ENCODE measurements at regions not wholly inside any gene's neighbourhood (a gene's known extent, or its start where the extent isn't known, plus 50 kb on each side); places are given as distances from the start of the nearest gene placed in this dataset.
A peak's percentile ranks its signal among the peaks of the same experiment; 100 is the strongest.

DNA sequence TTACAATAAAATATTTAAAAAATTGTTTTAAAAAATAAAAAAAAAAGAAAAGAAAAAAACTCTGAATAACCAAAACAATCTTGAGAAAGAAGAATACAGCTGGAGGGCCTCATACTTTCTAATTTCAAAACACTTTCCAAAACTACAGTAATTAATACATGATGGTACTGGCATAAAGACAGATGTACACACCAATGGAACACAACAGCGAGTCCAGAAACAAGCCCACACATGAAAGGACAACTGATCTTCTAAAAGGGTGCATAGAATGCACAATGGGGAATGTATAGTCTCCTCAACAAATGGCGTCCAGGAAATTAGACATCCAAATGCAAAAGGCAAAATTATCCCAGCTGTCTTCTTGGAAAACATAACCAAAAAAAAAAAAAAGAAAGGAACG, 99.6 kb downstream of the LURAP1L start:
- DNase-seq (ENCODE audit: low spot score), result no peak

DNA sequence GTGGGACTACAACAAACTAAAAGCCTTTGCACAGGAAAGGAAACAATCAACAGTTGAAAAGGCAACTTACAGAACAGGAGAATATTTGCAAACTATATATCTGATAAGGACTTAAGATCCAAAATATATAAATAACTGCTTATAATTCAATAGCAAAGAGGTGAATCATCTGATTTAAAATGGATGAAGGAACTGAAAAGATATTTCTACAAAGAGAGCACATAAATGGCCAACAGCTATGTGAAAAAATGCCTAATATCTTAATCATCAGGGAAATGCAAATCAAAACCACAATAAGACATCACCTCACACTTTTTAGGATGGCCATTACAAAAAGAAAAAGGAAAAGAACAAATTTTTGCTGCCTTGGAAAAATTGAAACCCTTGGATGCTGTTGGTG, 100.4 kb downstream of the LURAP1L start:
- no peak for DNase-seq (ENCODE audit: low spot score)

DNA sequence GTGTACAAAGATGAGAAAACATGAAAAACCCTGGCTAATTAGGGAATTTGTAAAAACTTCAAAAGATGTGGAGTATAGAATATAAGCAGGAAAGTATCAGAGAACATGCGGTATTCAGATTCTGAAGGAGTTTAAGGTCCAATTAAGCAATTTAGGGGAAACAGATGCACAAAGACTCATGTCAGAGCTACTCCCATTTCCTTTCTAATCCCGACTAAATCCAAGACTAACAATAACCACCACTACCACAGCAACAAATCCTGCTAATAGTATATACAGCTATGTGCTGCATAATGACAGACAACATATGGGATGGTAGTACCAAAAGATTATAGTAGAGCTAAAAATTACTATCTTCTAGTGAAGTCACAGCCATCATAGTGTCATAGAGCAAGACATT, 102.1 kb downstream of the LURAP1L start:
- no peak for DNase-seq (ENCODE audit: low spot score)

- no peak for DNase-seq (ENCODE audit: low spot score)
These were observed 103.6 kb downstream of the LURAP1L start for GRCh38 chr9:12878351-12878978.

DNA sequence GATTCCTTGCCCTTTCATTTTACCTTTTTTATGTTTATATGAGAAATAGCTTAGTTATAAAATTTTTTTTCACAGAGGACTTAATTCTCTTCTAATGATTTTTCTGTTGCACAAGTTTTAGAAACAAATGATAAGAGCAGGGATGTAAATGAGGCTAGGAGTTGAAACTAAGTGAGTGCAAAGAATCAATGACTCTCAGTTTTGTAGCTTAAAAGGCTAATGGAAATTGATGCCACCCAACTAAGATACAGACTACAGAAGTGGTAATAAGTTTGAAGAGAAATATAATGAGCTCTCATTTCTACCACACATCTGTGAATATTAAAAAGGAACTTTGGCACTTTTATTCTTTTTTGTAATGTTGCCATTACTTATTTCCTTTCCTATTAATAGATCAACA, 105.1 kb downstream of the LURAP1L start:
- no peak for DNase-seq (ENCODE audit: low spot score)

DNA sequence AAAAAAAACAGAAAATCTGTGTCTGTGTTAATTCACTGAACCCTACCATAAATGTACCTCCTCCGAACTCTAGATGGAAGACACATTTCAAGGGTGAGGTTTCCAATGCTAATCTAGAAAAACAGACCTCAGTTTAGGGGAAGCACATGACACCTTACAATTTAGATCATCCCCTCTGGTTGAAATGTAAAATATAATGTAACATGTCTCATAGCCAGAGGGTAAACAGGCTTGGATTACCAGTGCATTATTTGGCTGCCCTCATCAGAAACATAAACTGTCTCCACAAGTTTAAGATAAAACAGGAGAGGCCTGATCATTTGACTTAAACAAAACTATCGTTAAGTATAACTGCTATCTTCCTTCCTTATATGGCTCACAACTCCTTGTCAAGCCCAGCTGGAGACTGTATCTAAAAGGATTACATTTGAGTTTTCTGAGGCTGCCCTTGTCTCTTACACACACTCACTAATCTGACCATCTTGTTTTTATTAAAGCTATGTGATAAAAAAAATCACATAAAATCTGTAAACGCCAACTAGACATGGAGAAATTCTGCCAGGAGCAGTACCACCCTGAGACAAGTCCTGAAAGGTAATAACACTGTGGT, 105.7 kb downstream of the LURAP1L start:
- DNase-seq (ENCODE audit: low spot score), result no peak

DNA sequence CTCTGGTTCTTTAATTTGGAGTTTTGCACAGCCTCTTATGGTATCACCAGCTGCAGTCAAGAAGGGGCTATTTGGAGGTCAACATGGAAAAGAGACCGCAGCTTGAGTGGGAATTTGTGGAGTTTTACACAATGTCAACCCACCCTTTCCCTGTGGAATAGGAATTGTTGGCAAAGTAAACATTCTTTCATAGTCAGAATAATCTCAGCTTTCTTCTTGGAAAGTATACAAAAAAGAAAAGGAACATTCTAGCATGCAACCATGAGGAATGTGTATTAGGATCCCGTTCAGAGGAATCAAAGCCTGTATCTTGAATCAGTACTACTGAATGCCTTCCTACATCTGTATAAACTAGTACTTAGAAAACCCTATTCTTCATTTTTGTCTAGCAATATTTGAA, 107.6 kb downstream of the LURAP1L start:
- no peak for DNase-seq (ENCODE audit: low spot score)

DNA sequence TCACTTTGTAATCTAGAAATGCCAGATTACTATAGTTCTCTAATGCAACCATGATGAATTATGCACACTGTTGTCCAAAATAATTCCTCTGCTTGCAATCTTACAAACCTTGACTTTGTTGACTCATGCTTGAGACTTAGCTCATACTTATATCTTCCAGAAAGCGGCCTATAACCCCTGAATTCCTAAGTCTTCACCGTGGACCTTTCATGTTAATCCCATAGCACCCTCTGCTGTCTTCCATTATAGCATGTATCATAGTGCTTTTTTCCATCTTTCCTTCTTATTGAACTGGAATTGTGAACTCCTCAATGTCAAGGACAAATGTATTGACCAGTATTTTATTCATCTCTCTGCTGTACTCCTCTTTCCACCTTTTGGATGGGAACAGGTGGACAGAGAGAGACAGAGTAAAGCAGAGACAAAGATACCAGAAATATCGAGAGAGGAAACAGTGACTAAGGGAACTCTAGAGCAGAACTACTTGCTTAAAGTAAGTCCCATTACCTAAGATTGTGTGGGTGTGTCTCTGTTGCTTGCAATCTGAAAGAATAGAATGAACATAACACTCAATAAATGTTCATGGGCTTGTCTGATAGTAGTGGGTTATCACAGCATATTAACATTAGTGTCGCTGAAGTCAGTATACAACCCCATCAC, 110.0 kb downstream of the LURAP1L start:
- peak; percentile 43 for DNase-seq (ENCODE audit: low spot score)

DNA sequence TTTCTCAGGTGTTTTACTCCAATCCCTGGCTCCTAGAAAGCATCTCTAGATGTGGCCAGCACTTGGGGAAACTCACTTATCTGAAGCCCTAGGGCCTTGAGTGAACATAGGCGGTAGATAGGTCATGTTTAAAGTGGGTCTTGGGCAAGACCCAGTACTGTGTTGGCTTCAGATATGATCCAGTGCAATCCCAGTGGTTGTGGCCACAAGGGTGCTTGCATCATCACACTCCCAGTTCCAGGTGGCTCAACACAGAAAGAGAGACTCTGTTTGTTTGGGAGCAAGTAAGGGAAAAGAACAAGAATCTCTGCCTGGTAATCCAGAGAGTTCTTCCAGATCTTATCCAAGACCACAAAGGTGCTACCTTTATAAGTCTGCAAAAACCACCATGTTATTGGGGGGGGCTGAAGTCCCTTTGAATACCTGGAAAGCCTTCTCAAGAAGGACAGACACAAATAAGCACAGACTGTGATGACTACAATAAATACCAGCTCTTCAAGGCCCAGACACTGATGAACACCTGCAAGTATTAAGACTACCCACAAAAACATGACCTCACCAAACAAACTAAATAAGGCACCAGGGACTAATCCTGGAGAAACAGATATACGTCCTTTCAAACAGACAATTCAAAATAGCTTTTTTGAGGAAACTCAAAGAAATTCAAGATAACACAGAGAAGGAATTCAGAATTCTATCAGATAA, 114.7 kb downstream of the LURAP1L start:
- no peak for DNase-seq (ENCODE audit: low spot score)

- no peak for DNase-seq (ENCODE audit: low spot score)
These were observed 116.8 kb downstream of the LURAP1L start for GRCh38 chr9:12891588-12891987.

GRCh38 chr9:12903316-12903715, 128.5 kb downstream of the LURAP1L start:
- DNase-seq (ENCODE audit: low spot score), result no peak

GRCh38 chr9:12904261-12905000, 129.6 kb downstream of the LURAP1L start:
- no peak for DNase-seq (ENCODE audit: low spot score)

DNA sequence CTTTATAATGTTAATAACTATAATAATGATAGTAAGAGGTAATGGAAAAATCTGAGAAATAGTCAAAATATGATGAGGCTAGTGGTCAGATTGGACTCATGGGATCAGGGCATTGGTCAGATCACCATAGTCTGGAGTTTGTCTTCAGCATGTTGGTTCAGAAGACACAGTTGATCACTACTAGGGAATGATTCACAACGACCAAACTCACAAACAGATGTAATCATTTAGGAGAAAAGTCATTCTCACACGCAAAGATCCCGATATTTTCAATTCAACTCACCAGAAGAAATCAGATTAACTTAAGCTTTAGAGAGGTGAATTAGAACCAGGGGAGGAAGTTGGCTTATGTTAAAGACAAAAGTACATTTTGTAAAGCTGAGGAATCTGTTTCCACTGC, 131.8 kb downstream of the LURAP1L start:
- DNase-seq (ENCODE audit: low spot score), result no peak

- DNase-seq (ENCODE audit: low spot score), result no peak
These were observed 134.1 kb downstream of the LURAP1L start for GRCh38 chr9:12908895-12909294.

DNA sequence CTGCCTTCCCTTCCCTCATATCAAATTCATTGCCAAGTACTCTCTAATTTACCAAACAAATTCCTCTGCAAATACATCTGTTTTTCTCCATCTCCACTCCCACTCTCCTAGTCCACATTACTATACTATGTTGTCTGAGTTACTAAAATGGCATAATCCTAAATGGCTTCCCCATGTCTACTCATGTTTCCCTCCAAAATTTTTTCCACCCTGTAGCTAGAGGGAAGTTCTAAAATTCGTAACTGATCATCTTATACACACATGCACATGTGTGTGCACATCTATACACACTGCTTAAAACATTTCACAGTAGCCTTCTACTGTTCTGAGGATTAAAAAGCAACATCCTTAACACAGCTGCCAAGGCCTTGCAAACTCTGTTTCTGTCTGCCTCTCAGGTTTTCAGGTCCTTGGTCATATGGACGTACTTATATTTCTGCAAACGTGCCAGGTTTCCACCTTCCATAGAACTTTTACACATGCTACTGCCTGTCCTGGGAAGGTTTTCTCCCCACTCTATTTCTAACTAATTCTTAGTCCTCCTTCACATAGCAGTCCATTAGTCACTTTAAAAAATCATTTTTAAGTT, 140.6 kb downstream of the LURAP1L start:
- DNase-seq (ENCODE audit: low spot score), result no peak

DNA sequence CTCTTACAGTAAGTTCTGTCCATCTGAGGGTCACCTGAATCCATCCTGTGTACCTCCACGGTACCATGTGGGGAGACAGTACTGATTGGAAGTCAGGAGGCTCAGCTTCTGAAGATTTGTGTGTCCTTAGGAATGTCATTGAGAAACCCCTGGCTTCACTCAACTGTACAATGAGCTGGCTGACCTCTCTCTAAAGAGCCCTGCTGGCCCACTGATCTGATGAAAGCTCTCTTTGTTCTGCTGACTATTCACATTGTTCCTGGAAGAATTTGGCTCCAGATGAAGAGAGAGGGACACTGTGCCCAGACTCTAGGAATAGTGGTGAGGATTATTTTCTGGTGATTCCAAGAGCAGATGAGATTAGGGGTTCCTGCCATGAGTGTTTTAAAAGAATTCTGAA, 141.2 kb downstream of the LURAP1L start:
- DNase-seq (ENCODE audit: low spot score), result peak; percentile 81

DNA sequence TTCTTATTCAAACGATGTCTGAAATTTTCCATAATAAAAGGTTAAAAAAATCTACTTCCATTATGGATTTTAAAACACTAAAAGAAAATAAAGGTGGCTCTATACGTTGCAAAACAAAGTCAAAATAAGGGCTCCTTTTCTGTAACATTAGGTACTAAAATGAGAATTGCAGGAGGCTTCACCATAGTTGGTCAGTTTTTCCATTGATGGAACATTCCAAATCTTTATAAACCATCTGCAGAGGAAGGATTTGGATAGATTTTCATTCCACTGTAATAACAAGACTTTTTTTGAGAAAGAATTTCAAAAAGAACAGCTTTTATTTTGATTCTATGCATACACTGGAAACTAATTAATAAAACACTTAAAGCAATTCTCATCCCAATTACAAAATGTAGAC, 145.6 kb downstream of the LURAP1L start:
- DNase-seq (ENCODE audit: low spot score), result no peak

GRCh38 chr9:12921621-12922020, 146.8 kb downstream of the LURAP1L start:
- DNase-seq (ENCODE audit: low spot score), result no peak

GRCh38 chr9:12922224-12922866, 147.5 kb downstream of the LURAP1L start:
- DNase-seq (ENCODE audit: low spot score), result no peak

- no peak for DNase-seq (ENCODE audit: low spot score)
These were observed 148.7 kb downstream of the LURAP1L start for GRCh38 chr9:12923468-12924009.

DNA sequence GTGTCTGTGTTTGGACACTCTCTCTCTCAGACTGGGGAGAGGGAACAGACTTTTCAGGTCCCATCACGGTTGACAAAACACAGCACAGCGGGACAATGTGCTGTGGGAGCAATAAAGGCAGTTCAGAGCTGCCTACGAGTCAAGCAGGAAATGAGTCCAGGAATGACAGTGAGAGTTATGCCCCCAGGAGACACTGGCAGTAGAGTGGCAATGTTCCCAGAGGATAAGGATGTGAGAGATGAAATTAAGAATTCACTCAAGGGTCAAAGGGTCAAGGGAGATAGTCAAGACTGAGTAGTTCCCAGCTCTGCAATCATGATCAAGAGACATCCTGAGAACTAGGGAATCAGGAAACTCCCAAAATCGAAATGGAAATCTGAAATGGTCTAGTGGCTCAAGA, 156.1 kb downstream of the LURAP1L start:
- DNase-seq (ENCODE audit: low spot score), result no peak
